ENCODE measurements at regions not wholly inside any gene's neighbourhood (a gene's known extent, or its start where the extent isn't known, plus 50 kb on each side); places are given as distances from the start of the nearest gene placed in this dataset.
"Not testable (repeated sequence)": the region's sequence is repeated elsewhere in the genome, so short reads cannot be mapped to it uniquely, and the experiment has no call there.

DNA sequence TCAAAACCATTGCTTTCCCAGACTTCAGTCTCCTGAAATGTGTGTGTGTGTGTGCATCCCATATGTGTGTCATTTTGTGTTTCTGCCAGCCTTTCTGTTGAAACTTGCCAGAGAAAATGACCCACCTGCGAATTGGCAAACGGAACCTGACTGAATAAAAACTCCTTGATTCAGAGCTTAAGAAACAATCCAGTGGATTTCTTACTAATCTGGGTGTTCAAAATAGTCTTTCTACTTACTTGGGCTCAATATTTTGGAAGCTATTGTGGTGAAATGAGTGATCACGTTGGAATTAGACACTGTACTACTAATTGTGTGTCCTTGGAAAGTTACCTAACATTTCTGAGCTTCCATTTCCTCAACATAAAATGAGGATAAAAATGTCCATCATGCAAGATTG lies 138.9 kb upstream of the ERG start:
- TF ChIP-seq, protein P1, sequence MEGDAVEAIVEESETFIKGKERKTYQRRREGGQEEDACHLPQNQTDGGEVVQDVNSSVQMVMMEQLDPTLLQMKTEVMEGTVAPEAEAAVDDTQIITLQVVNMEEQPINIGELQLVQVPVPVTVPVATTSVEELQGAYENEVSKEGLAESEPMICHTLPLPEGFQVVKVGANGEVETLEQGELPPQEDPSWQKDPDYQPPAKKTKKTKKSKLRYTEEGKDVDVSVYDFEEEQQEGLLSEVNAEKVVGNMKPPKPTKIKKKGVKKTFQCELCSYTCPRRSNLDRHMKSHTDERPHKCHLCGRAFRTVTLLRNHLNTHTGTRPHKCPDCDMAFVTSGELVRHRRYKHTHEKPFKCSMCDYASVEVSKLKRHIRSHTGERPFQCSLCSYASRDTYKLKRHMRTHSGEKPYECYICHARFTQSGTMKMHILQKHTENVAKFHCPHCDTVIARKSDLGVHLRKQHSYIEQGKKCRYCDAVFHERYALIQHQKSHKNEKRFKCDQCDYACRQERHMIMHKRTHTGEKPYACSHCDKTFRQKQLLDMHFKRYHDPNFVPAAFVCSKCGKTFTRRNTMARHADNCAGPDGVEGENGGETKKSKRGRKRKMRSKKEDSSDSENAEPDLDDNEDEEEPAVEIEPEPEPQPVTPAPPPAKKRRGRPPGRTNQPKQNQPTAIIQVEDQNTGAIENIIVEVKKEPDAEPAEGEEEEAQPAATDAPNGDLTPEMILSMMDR (conservative IDR thresholded peaks at IDR 0.05) = no peak
- no peak for TF ChIP-seq EZH2 (IDR thresholded peaks at IDR 0.05; ENCODE audit: low read depth)
- Histone ChIP-seq H3K4me3 (no peak overlapping the region), H3K4me1 (replicated peaks; ENCODE audit: insufficient read depth) (no peaks in the 10 kb centered on the region), H3K9me3 (ENCODE audit: insufficient read depth, low read depth) (no peaks in the 10 kb centered on the region), H3F3A (ENCODE audit: insufficient read depth, low read depth) (no peaks in the 10 kb centered on the region), H3K36me3 (ENCODE audit: low read depth) (no peaks in the 10 kb centered on the region), H4K20me1 (ENCODE audit: insufficient read depth) (no peaks in the 10 kb centered on the region), H3K79me2 (ENCODE audit: low read depth) (no peaks in the 10 kb centered on the region), H3K4me2 (no peak overlapping the region), H3K9me2 (ENCODE audit: insufficient read depth) (no peaks in the 10 kb centered on the region), H3K27me3 (ENCODE audit: insufficient read depth, low read depth) (peaks cover 19% of the 10 kb centered on the region), H3K27ac (no peak overlapping the region), H2AFZ (no peak overlapping the region)
- POLR2A ChIA-PET (ENCODE audit: unreplicated experiment) = no interaction called here
- no TSS peak for BruUV-seq (replicated peaks)
- intact Hi-C loops (cut with micrococcal nuclease; ENCODE audit: unreplicated experiment) = no loop called here
- DNase-seq = no peak
- CTCF ChIA-PET = no interaction called here

DNA sequence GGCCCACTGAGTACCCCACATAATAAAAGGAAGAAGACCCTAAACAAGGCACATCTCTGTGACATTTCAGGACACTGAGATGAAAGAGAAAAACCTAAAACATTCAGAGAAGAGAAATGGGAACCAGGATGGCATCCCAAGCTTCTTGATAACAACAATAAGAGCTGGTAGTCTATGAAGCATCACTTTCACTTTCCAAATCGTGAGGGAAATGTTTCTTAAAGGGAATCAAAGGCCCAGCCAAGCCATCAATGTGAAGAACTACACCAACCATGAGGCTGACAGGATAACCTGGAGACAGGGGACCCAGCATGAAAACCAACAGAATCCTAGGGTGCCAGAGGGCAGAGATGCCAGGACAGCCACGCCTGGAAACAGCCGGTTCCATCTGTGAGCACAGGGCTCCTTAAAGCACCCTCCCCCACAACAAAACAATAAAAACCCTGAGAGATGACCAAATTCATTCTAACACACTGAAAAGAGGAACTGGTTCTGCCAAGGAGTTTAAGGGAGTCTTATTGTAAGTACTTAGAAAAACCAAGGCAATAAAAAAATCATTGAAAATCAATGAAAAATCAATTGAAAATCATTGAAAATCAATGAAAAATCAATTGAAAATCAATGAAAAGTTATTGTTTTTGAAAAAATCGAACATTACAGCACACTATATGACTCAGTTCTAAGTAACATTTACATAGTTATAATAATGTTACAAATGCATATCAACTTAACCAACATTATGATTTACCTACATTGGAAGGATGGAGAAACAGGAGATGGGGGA lies 141.5 kb upstream of the ERG start:
- Histone ChIP-seq H3K9me3 (ENCODE audit: insufficient read depth, low read depth) (no peaks in the 10 kb centered on the region), H3F3A (ENCODE audit: insufficient read depth, low read depth) (no peaks in the 10 kb centered on the region), H3K79me2 (ENCODE audit: low read depth) (no peaks in the 10 kb centered on the region), H3K27ac (no peak overlapping the region), H3K4me1 (replicated peaks; ENCODE audit: insufficient read depth) (no peaks in the 10 kb centered on the region), H2AFZ (no peak overlapping the region), H4K20me1 (ENCODE audit: insufficient read depth) (no peaks in the 10 kb centered on the region), H3K4me2 (no peak overlapping the region), H3K27me3 (ENCODE audit: insufficient read depth, low read depth) (peaks cover 25% of the 10 kb centered on the region), H3K4me3 (no peak overlapping the region), H3K36me3 (ENCODE audit: low read depth) (no peaks in the 10 kb centered on the region), H3K9me2 (ENCODE audit: insufficient read depth) (no peaks in the 10 kb centered on the region)
- TF ChIP-seq, protein P1 (conservative IDR thresholded peaks at IDR 0.05) = no peak
- no peak for TF ChIP-seq EZH2 (IDR thresholded peaks at IDR 0.05; ENCODE audit: low read depth)
- POLR2A ChIA-PET (ENCODE audit: unreplicated experiment) = no interaction called here
- CTCF ChIA-PET = no interaction called here
- intact Hi-C loops (cut with micrococcal nuclease; ENCODE audit: unreplicated experiment) = no loop called here
- no peak for DNase-seq
- no TSS peak for BruUV-seq (replicated peaks)

DNA sequence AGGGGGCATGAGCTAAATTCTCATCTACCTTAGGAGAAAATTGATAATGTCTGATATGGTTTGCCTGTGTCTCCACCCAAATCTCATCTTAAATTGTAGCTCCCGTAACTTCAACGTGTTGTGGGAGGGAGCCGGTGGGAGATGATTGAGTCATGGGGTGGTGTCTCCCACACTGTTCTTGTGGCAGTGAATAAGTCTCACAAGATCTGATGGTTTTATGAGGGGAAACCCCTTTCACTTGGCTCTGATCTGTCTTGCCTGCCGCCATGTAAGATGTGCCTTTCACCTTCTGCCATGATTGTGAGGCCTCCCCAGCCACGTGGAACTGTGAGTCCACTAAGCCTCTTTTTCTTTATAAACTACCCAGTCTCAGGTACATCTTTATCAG lies 142.1 kb upstream of the ERG start:
- H2AFZ ChIP-seq; H3K36me3 ChIP-seq (ENCODE audit: low read depth); H4K20me1 ChIP-seq (ENCODE audit: insufficient read depth); H3K4me1 ChIP-seq (replicated peaks; ENCODE audit: insufficient read depth); H3K9me2 ChIP-seq (ENCODE audit: insufficient read depth); H3K4me3 ChIP-seq; intact Hi-C loops (cut with micrococcal nuclease; ENCODE audit: unreplicated experiment); H3K27ac ChIP-seq; H3F3A ChIP-seq (ENCODE audit: insufficient read depth, low read depth); H3K79me2 ChIP-seq (ENCODE audit: low read depth); H3K9me3 ChIP-seq (ENCODE audit: insufficient read depth, low read depth); DNase-seq; H3K4me2 ChIP-seq; BruUV-seq (replicated peaks); CTCF ChIA-PET; POLR2A ChIA-PET (ENCODE audit: unreplicated experiment): not testable (repeated sequence)
- H3K27me3 ChIP-seq (ENCODE audit: insufficient read depth, low read depth) = peaks cover 25% of the 10 kb centered on the region
